GM12865 (cell line): ENCODE measurements at regions not wholly inside any gene's neighbourhood (a gene's known extent, or its start where the extent isn't known, plus 50 kb on each side); places are given as distances from the start of the nearest gene placed in this dataset.
A peak's percentile ranks its signal among the peaks of the same experiment; 100 is the strongest.

Experiments used
- DNase-seq: peaks from one replicate; pipeline ENCODE4 v3.0.0; 2010; ENCODE audit warnings: low read depth
- H3K4me3 ChIP-seq: 2 replicates; pipeline ENCODE4 v1.5.1; 2011; ENCODE audit warnings: mild to moderate bottlenecking, low read depth, low read length, control low read depth
- CTCF ChIP-seq: IDR thresholded peaks from 2 replicates; pipeline ENCODE4 v1.5.1; 2011; ENCODE audit warnings: low read length, control low read depth, low read depth, inconsistent platforms; ENCODE audit not compliant: insufficient read depth; ENCODE audit errors: missing control alignments

GRCh38 chr2:16615687-16616615, 49.7 kb downstream of the CYRIA start:
- no peak for DNase-seq
- no peak overlapping the region for H3K4me3 ChIP-seq
- no peak for TF ChIP-seq CTCF

DNA sequence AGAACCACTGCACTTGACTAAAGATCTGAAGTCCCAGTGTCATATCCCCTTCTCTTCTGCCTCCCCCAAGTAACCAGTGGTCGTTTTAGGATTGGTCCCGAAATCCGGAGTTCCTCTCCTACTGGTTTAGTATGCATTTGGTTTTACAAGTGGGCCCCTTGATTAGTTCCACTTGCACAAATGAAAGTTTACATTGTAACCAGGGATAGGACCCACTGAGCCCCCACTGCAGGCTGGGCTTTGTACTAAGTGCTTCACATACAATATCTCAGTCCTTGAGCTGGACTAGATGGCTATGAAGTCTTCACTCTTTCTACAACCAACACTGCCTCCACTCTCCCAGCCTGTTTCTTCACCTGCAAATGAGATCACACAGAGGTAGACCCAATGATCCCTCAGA, 50.4 kb downstream of the CYRIA start:
- no peak overlapping the region for H3K4me3 ChIP-seq
- no peak for TF ChIP-seq CTCF
- DNase-seq = no peak

GRCh38 chr2:16614314-16614860, 51.2 kb downstream of the CYRIA start:
- no peak for DNase-seq
- H3K4me3 ChIP-seq = no peak overlapping the region
- no peak for TF ChIP-seq CTCF

GRCh38 chr2:16613539-16614011, 52.1 kb downstream of the CYRIA start:
- H3K4me3 ChIP-seq = no peak overlapping the region
- DNase-seq = peak; percentile 49
- peak; percentile 48 for TF ChIP-seq CTCF

GRCh38 chr2:16612490-16612889, 53.1 kb downstream of the CYRIA start:
- no peak for TF ChIP-seq CTCF
- no peak for DNase-seq
- no peak overlapping the region for H3K4me3 ChIP-seq

DNA sequence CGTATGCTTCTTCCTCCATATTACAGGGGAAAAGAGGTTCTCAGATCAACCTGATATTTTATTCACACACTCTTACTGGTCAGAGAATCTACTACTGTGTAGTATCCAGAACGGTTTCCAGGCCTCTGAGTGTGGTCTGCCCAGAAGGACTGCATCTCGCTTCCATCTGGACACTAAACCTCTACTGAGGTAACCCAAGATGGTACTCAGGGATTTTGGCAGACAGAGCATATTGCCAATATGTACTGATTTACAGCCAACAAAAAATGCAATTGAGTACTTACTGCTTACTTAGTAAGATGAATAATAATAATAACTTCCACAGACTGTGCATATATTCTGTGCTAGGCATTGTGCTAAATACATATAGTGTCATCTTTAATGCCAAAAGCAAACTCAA, 55.8 kb downstream of the CYRIA start:
- no peak overlapping the region for H3K4me3 ChIP-seq
- TF ChIP-seq CTCF = no peak
- DNase-seq = no peak
